SK-N-SH treated with all-trans-retinoic acid at 6 μM for 48 hours (cell line): ENCODE measurements at regions not wholly inside any gene's neighbourhood (a gene's known extent, or its start where the extent isn't known, plus 50 kb on each side); places are given as distances from the start of the nearest gene placed in this dataset.

Experiments used
- ATAC-seq: fragments of 200-7000 bp; cut with Tn5 transposase; 3 replicates; pipeline ENCODE4 v1.9.1; 2020; ENCODE audit warnings: mild to moderate bottlenecking, moderate library complexity
- CSDC2 ChIP-seq: fragments of 250-450 bp; sonication (Bioruptor Pico); IDR thresholded peaks from 2 replicates; pipeline ENCODE4 v1.5.0; 2020; ENCODE audit warnings: mild to moderate bottlenecking, moderate library complexity
- CSRNP3 ChIP-seq: fragments of 250-450 bp; sonication (Bioruptor Pico); IDR thresholded peaks from 2 replicates; pipeline ENCODE4 v1.5.1; 2021; ENCODE audit warnings: mild to moderate bottlenecking, moderate library complexity
- ESRRG ChIP-seq: fragments of 250-450 bp; sonication (Bioruptor Pico); IDR thresholded peaks from 2 replicates; pipeline ENCODE4 v1.6.1; 2021; ENCODE audit warnings: mild to moderate bottlenecking
- GLIS3 ChIP-seq: fragments of 250-450 bp; sonication (Bioruptor Pico); IDR thresholded peaks from 2 replicates; pipeline ENCODE4 v1.5.0; 2020; ENCODE audit warnings: mild to moderate bottlenecking, moderate library complexity
- ISL1 ChIP-seq: fragments of 250-450 bp; sonication (Bioruptor Pico); IDR thresholded peaks from 2 replicates; pipeline ENCODE4 v2.1.2; 2022; ENCODE audit warnings: mild to moderate bottlenecking, moderate library complexity
- OSR1 ChIP-seq: fragments of 250-450 bp; sonication (Bioruptor Pico); IDR thresholded peaks from 2 replicates; pipeline ENCODE4 v1.8.0; 2022; ENCODE audit warnings: moderate library complexity, mild to moderate bottlenecking, inconsistent platforms
- PPARA ChIP-seq: fragments of 250-450 bp; sonication (Bioruptor Pico); IDR thresholded peaks from 2 replicates; pipeline ENCODE4 v1.5.0; 2020; ENCODE audit warnings: mild to moderate bottlenecking, borderline replicate concordance
- SNAI2 ChIP-seq: fragments of 250-450 bp; sonication (Bioruptor Pico); IDR thresholded peaks from 2 replicates; pipeline ENCODE4 v1.5.0; 2020; ENCODE audit warnings: mild to moderate bottlenecking, moderate library complexity
- TOX ChIP-seq: fragments of 250-450 bp; sonication (Bioruptor Pico); IDR thresholded peaks from 2 replicates; pipeline ENCODE4 v1.8.0; 2021; ENCODE audit warnings: mild to moderate bottlenecking, moderate library complexity, borderline replicate concordance
- ZC3H10 ChIP-seq: fragments of 250-450 bp; sonication (Bioruptor Pico); IDR thresholded peaks from 2 replicates; pipeline ENCODE4 v1.5.1; 2021; ENCODE audit warnings: mild to moderate bottlenecking, moderate library complexity
- ZFP3 ChIP-seq: fragments of 250-450 bp; sonication (Bioruptor Pico); IDR thresholded peaks from 2 replicates; pipeline ENCODE4 v1.5.0; 2020; ENCODE audit warnings: mild to moderate bottlenecking, moderate library complexity
- ZFP30 ChIP-seq: fragments of 450-650 bp; formaldehyde crosslinking; IDR thresholded peaks from 2 replicates; pipeline ENCODE4 v1.5.0; 2022; ENCODE audit warnings: mild to moderate bottlenecking, moderate library complexity
- ZNF565 ChIP-seq: fragments of 450-650 bp; formaldehyde crosslinking; conservative IDR thresholded peaks from 2 replicates; pipeline ENCODE4 v1.5.0; 2020; ENCODE audit warnings: low read depth, mild to moderate bottlenecking, moderate library complexity
- ZNF70 ChIP-seq: fragments of 450-650 bp; formaldehyde crosslinking; IDR thresholded peaks from 2 replicates; pipeline ENCODE4 v1.5.0; 2020; ENCODE audit warnings: mild to moderate bottlenecking, moderate library complexity
- ZNF8 ChIP-seq: fragments of 450-650 bp; formaldehyde crosslinking; IDR thresholded peaks from 2 replicates; pipeline ENCODE4 v1.5.0; 2020; ENCODE audit warnings: mild to moderate bottlenecking, moderate library complexity
- TF ChIP-seq, protein P1 (sequence below): fragments of 250-450 bp; sonication (Bioruptor Pico); IDR thresholded peaks from 2 replicates; pipeline ENCODE4 v1.8.0; 2021; ENCODE audit warnings: low read depth, mild to moderate bottlenecking, moderate library complexity, borderline replicate concordance
- TF ChIP-seq, protein P2 (sequence below): fragments of 250-450 bp; sonication (Bioruptor Pico); IDR thresholded peaks from 2 replicates; pipeline ENCODE4 v1.5.0; 2020; ENCODE audit warnings: mild to moderate bottlenecking, moderate library complexity
- TF ChIP-seq, protein P3 (sequence below): fragments of 250-450 bp; sonication (Bioruptor Pico); IDR thresholded peaks from 2 replicates; pipeline ENCODE4 v1.5.1; 2020; ENCODE audit warnings: low read depth, mild to moderate bottlenecking, moderate library complexity
- TF ChIP-seq, protein P4 (sequence below): fragments of 250-450 bp; sonication (Bioruptor Pico); IDR thresholded peaks from 2 replicates; pipeline ENCODE4 v1.8.0; 2020; ENCODE audit warnings: mild to moderate bottlenecking, moderate library complexity, borderline replicate concordance

DNA sequence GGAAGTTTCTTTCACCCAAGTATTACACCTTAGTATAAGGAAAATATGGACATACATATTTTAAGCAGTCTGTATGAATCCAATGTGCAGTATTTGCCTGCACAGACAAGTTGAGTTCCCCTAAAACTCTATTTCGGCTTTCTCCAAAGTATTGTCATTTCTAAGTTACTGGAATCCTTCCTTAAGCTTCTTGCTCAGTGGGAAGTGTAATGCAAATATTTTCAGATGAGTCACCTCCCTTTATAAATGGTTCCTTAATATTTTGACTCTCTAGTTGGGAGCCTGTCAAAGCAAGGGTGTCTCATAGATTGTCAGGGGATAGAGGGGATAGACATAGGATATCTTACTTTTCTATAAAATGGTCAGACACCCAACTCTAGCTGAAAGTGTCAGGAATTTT, 178.6 kb downstream of the NAA11 start (continued):
- no peak for TF ChIP-seq CSRNP3 (CRISPR knock-in tag)
- no peak for TF ChIP-seq ZFP30 (CRISPR knock-in tag)
- TF ChIP-seq, all 23 proteins: peak for 0

- ATAC-seq = peak; percentile 75
- no peak for TF ChIP-seq ZC3H10 (CRISPR knock-in tag)
- TF ChIP-seq ESRRG (CRISPR knock-in tag) = no peak
- TF ChIP-seq ZFP3 (CRISPR knock-in tag) = no peak
- TF ChIP-seq PPARA = no peak
- TF ChIP-seq, protein P1, sequence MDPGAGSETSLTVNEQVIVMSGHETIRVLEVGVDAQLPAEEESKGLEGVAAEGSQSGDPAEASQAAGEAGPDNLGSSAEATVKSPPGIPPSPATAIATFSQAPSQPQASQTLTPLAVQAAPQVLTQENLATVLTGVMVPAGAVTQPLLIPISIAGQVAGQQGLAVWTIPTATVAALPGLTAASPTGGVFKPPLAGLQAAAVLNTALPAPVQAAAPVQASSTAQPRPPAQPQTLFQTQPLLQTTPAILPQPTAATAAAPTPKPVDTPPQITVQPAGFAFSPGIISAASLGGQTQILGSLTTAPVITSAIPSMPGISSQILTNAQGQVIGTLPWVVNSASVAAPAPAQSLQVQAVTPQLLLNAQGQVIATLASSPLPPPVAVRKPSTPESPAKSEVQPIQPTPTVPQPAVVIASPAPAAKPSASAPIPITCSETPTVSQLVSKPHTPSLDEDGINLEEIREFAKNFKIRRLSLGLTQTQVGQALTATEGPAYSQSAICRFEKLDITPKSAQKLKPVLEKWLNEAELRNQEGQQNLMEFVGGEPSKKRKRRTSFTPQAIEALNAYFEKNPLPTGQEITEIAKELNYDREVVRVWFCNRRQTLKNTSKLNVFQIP (CRISPR knock-in tag) = no peak
- TF ChIP-seq, protein P2, sequence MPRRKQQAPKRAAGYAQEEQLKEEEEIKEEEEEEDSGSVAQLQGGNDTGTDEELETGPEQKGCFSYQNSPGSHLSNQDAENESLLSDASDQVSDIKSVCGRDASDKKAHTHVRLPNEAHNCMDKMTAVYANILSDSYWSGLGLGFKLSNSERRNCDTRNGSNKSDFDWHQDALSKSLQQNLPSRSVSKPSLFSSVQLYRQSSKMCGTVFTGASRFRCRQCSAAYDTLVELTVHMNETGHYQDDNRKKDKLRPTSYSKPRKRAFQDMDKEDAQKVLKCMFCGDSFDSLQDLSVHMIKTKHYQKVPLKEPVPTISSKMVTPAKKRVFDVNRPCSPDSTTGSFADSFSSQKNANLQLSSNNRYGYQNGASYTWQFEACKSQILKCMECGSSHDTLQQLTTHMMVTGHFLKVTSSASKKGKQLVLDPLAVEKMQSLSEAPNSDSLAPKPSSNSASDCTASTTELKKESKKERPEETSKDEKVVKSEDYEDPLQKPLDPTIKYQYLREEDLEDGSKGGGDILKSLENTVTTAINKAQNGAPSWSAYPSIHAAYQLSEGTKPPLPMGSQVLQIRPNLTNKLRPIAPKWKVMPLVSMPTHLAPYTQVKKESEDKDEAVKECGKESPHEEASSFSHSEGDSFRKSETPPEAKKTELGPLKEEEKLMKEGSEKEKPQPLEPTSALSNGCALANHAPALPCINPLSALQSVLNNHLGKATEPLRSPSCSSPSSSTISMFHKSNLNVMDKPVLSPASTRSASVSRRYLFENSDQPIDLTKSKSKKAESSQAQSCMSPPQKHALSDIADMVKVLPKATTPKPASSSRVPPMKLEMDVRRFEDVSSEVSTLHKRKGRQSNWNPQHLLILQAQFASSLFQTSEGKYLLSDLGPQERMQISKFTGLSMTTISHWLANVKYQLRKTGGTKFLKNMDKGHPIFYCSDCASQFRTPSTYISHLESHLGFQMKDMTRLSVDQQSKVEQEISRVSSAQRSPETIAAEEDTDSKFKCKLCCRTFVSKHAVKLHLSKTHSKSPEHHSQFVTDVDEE (CRISPR knock-in tag) = no peak
- TF ChIP-seq ISL1 = no peak
- TF ChIP-seq SNAI2 = no peak
- TF ChIP-seq, protein P3, sequence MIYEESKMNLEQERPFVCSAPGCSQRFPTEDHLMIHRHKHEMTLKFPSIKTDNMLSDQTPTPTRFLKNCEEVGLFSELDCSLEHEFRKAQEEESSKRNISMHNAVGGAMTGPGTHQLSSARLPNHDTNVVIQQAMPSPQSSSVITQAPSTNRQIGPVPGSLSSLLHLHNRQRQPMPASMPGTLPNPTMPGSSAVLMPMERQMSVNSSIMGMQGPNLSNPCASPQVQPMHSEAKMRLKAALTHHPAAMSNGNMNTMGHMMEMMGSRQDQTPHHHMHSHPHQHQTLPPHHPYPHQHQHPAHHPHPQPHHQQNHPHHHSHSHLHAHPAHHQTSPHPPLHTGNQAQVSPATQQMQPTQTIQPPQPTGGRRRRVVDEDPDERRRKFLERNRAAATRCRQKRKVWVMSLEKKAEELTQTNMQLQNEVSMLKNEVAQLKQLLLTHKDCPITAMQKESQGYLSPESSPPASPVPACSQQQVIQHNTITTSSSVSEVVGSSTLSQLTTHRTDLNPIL (CRISPR knock-in tag) = no peak
- TF ChIP-seq ZNF8 = no peak
- no peak for TF ChIP-seq ZNF70 (CRISPR knock-in tag)
- no peak for TF ChIP-seq ZNF565 (CRISPR knock-in tag)
- TF ChIP-seq OSR1 (CRISPR knock-in tag) = no peak
- no peak for TF ChIP-seq ZFP30 (CRISPR knock-in tag)
- TF ChIP-seq, protein P4, sequence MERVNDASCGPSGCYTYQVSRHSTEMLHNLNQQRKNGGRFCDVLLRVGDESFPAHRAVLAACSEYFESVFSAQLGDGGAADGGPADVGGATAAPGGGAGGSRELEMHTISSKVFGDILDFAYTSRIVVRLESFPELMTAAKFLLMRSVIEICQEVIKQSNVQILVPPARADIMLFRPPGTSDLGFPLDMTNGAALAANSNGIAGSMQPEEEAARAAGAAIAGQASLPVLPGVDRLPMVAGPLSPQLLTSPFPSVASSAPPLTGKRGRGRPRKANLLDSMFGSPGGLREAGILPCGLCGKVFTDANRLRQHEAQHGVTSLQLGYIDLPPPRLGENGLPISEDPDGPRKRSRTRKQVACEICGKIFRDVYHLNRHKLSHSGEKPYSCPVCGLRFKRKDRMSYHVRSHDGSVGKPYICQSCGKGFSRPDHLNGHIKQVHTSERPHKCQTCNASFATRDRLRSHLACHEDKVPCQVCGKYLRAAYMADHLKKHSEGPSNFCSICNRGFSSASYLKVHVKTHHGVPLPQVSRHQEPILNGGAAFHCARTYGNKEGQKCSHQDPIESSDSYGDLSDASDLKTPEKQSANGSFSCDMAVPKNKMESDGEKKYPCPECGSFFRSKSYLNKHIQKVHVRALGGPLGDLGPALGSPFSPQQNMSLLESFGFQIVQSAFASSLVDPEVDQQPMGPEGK (CRISPR knock-in tag) = no peak
These were observed 184.3 kb downstream of the NAA11 start for GRCh38 chr4:79141530-79141929.

GRCh38 chr4:79134767-79135166, 191.1 kb downstream of the NAA11 start:
- TF ChIP-seq GLIS3 (CRISPR knock-in tag) = no peak
- TF ChIP-seq OSR1 (CRISPR knock-in tag) = no peak
- TF ChIP-seq CSDC2 (CRISPR knock-in tag) = no peak
- TF ChIP-seq TOX (CRISPR knock-in tag) = no peak
- no peak for ATAC-seq

GRCh38 chr4:79132826-79133225, 193.0 kb downstream of the NAA11 start:
- TF ChIP-seq SNAI2 = no peak
- no peak for TF ChIP-seq CSDC2 (CRISPR knock-in tag)
- TF ChIP-seq CSRNP3 (CRISPR knock-in tag) = no peak
- TF ChIP-seq, protein P2 (CRISPR knock-in tag) = no peak
- TF ChIP-seq ZFP30 (CRISPR knock-in tag) = no peak
- no peak for TF ChIP-seq OSR1 (CRISPR knock-in tag)
- TF ChIP-seq ZC3H10 (CRISPR knock-in tag) = no peak
- TF ChIP-seq, all 23 proteins: peak for 0
- ATAC-seq = no peak
